ENCODE measurements at regions not wholly inside any gene's neighbourhood (a gene's known extent, or its start where the extent isn't known, plus 50 kb on each side); places are given as distances from the start of the nearest gene placed in this dataset.
A peak's percentile ranks its signal among the peaks of the same experiment; 100 is the strongest.

- DNase-seq: no peak
Observed at GRCh38 chr3:24645047-24645446, 150.4 kb upstream of the THRB start.

DNA sequence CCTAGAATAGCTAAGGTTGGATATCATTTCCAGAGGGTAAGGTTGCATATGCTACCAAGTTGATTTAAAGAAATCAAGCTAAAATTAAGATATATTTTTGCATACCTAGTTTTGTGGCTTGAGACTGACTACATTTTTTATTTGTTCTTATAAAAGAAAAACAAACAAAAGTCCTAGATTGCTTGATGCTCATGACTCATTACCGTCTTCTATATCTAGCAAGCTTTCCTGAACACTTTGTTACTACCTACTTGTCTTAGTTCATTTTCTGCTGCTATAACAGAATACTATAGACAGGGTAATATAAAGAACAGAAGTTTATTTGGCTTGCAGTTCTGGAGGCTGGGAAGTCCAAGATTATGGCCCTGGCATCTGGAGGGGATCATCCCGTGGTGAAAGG lies 152.1 kb upstream of the THRB start:
- no peak for DNase-seq

DNA sequence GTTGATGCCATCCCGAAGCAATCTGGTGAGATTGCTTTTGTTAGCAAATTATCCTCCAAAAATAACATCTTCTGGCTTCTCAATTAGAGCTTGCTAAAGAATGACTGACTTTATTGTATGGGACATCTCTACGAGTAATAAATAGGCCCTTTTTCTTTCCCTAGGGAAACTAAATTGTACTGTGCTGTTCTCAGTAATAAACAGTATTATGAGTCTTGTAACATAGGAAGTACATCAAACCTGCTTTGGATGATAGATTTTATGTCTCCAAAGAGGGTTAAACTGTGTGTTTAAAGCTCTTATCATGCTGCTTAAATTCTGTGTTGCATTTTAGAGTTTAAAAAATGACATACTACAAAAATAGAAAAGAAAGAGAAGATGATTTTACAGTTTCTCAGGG lies 153.4 kb upstream of the THRB start:
- peak; percentile 8 for DNase-seq

GRCh38 chr3:24650839-24651238 lies 156.2 kb upstream of the THRB start:
- no peak for DNase-seq

DNA sequence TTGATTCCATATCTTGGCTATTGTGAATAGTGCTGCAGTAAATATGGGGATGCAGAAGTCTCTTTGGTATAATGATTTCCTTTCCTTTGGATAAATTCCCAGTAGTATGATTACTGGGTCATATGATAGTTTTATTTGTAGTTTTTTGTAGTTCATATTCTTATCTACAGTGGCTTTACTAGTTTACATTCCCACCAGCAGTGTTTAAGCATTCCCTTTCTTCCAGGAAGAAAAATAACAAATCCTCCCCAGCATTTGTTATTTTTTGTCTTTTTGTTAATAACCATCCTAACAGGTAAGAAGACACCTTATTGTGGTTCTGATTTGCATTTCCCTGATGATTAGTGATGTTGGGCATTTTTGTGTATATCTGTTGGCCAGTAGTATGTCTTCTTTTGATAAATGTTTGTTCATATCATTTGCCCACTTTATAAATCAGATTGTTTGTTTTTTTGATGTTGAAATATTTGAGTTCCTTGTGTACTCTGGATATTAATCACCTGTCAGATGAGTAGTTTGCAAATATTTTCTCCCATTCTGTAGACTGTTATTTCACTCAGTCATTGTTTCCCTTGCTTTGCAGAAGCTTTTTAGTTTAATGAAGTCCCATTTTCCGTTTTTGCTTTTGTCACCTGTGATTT lies 163.3 kb upstream of the THRB start:
- no peak for DNase-seq

- no peak for DNase-seq
Observed at GRCh38 chr3:24661175-24661584, 166.5 kb upstream of the THRB start.

DNA sequence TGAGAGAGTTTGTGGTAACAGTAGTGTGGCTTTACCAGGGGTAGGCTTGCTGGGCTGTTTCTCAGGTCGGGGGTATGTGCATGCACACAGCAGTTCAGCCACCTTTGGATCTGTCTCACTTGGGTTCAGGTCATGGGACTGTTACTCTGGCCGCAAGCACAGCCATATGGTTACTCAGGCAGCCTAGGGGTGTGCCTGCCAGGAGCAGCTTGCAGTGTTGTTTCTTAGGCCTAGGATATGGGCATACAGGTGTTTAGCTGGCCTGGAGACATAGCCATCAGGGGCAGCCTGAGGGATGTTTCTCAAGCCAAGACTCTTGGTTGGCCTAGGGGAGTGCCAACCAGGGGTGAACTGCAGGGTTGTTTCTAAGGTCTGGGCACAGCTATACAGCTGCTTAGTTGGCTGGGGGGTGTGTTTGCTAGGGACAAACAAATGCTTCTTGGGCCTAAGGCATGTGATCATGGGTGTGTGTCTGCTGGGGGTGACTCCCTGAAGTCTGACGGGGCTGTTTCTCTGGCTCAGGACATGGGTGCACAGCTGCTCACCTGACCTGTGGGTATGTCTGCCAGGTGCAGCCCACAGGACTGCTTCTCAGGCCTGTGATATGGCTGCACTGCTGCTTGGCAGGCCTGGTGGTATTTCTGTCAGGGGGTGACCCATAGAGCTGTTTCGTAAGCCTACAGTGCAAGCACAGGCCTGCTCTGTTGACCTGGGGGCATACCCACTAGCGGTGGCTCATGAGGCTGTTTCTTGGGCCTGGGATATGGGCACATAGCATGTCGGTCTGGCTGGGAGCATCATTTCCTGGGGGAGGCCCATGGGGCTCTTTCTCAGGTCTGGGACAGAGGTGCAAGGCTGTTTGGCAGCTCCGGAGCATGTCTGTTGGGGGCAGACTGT lies 168.0 kb upstream of the THRB start:
- DNase-seq: no peak

DNA sequence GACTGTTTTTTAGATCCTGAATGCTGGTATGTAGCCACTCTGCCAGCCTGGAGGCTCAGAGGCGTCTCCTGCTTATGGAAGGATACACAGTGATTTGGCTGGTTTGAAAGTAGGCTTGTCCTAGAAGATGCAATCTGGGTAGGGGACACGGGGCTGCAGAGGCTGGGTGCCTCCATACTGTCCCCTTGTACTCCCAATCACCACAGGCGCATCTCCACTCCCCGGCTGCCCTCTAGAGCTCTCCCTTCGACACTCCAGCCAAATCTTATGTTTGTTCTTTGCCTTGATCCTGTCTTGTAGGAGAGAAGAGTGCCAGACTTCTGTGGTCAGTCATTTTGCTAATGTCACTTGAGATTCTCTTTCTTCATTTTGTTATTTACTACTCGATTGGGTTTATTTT lies 168.8 kb upstream of the THRB start:
- DNase-seq: no peak

GRCh38 chr3:24668039-24668438 lies 173.4 kb upstream of the THRB start:
- DNase-seq: no peak

DNA sequence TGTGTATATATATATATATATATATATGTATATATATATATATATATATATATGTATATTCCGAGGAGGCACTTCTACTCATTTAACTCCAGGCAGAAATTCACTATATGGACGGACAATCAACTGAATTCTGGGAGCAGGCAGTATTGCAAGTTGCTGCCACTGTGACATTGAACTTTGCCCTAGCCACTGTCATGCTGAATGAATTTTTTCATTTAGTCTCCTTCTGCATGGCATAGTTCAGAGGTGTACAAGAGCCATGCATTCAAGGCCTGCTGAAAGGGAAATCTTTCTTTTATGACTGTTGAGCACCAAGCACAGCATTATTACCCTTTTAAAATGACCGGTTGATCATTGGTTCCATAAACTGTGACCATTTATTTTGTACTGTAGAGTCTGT lies 176.2 kb upstream of the THRB start:
- DNase-seq: no peak

DNA sequence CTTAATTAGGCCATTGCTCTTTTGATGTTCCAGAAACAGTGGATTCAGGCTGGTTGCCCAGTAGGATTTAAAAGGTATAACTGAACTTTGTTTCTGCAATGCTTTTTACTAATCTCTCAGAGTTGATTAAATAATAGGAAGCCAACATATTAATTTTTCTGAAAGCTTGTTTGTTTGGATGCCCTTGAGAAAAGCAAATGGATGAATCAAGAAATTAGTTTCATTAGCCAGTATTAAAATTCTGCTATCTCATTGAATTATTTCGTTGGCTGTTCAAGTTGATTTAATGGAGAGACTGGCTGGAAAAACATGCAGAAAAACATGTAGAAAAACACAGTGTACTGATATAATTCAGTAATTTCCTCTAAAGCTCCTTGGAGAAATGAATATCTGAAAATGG lies 178.9 kb upstream of the THRB start:
- no peak for DNase-seq

- DNase-seq: no peak
Observed at GRCh38 chr3:24674261-24674660, 179.6 kb upstream of the THRB start.

DNA sequence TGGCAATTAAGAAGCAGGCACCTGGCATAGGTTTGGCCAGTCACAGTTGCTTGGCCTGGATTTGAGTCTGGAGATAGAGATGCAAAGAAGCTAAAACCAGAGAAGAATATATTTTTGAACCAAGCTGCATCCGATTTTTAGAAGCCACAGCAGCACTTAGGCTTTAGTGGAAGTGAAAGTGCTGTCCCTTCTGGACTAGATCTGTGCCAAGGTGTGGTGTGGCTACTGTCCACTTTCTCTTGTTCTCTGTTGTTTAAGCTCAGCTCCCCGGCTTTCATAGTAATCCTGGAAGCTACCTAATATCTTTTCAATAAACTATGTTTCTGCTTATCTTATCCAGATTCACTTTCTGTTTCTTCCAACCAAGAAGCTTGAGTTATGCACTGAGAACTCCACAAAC lies 183.4 kb upstream of the THRB start:
- DNase-seq: no peak

- no peak for DNase-seq
Observed at GRCh38 chr3:24678421-24678865, 183.8 kb upstream of the THRB start.

GRCh38 chr3:24679429-24679828 lies 184.8 kb upstream of the THRB start:
- DNase-seq: no peak

DNA sequence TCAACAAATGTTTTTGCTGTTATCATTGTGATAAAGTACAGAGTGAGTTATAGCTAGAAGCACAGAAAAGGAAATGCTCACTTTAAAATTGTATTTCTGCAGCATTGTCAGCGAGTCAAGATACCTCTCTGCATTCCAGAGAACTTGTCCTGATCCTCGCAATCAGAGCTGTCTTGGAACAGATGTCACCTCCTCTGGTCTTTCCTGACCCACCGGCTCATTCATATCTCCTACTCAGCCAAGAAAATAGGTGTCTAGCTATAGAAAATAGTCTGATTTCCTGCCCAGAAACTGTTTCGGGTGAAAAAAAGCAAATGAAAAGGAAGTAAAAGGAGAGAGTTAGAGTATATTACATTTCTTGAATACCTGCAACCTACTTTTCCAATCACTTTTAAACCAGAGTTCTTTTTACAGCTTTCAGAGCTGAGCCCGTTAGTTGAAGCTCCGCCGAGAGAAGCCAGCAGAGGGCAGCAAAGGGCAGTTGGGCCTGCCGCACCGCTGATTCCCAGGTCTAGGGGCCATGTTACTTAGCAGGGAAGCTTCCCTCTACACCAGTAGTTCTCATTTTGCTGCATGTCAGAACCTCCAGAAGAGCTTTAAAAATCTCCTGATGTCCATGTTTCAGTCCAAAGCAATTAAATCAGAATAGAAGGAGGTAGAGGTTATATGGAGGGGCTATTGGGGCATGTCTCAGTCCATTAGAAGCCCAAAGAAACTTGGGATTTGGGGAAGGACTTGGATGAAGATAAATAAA lies 185.7 kb upstream of the THRB start:
- DNase-seq: peak; percentile 90

GRCh38 chr3:24682141-24682547 lies 187.5 kb upstream of the THRB start:
- no peak for DNase-seq

GRCh38 chr3:24683090-24683489 lies 188.4 kb upstream of the THRB start:
- DNase-seq: no peak

DNA sequence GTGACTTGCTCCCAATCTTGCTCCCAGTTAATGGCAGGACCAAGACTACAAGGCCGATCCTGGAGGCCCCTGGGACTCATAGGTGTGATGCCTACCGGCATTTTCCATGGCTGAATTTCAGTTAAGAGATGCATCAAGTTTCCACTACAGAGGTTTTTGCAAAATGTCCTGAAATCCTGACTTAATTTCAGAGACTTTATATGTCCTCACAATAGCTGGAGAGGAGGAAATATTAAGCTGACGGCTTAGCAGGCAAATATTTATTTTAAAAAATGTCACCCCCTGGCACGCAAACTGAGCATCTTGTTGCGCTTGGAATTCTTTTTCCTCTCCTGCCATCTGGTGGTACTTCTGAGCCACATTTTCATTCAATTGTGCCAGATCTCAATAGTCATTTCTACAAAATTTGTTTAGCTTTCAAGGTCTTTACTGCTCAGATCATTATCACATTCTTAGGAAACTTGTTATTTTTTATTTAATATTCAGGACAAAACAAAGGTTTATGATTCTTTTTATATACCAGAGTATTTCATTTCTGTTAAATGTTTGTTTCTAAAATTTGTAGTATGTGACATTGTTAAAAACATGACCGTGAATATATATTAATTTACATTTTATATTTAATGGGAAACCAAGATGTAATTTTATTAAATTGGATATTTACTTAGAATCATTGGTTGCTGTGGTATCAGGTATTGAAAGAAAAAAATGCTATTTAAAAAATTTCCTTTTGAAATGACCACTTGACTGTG lies 189.2 kb upstream of the THRB start:
- DNase-seq: peak; percentile 80

GRCh38 chr3:24684506-24685023 lies 189.9 kb upstream of the THRB start:
- DNase-seq: no peak

DNA sequence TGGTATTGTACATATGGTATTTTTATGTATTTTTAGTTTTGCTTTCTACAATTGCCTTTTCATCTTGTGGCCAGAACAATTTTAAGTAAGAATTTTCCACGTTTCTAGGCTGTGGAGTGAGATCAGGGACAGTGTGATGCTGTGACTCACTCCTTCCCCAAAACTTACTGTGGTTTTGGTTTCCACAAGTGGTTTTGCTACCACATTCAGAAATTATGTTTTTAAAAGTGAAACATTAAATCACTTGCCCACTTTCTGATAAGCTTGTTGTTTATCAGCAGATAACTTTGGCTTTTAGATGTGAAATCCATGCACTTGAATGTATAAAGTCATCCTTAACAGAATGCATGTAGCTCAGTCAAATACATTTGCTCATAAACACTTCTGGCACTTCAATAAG lies 192.2 kb upstream of the THRB start:
- no peak for DNase-seq

- no peak for DNase-seq
Observed at GRCh38 chr3:24687671-24688070, 193.0 kb upstream of the THRB start.

Data from eye (tissue), 1 donor.